ENCODE measurements at regions not wholly inside any gene's neighbourhood (a gene's known extent, or its start where the extent isn't known, plus 50 kb on each side); places are given as distances from the start of the nearest gene placed in this dataset.

DNA sequence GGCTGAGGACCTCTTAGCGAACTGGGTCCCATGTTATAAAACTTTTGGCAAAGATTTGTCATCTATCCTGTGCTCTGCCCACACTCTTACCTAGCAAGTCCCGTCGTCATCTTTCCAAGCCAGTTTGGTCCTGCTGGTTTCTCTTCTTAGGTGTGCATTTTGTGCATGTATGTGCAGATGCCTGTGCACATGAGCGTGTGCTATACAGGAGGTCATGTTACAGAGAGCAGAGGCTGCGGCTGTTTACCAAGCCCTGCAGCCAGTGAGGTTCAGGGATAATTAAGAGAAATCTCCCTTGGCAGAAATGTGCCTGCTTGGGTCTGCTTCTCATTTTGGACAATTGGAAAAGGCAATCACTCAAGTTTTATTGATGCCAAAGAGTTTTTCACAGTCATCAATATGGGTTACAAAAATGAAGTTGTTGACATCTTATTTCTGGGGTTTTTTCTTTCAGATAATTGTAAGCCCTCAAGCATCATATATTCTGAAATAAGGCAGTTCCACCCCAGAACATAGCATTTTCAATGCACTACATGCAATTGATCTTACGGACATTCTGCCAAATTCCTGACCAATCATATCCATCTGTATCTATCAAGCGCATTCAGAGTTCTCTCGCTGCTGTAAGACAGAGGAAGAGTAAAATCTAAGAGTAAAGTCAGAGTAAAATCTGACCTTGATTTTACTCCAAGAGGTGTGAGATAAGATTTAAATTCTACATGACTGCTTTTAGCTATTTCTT lies 361.4 kb upstream of the ZNF32 start:
- TF ChIP-seq, protein P1, sequence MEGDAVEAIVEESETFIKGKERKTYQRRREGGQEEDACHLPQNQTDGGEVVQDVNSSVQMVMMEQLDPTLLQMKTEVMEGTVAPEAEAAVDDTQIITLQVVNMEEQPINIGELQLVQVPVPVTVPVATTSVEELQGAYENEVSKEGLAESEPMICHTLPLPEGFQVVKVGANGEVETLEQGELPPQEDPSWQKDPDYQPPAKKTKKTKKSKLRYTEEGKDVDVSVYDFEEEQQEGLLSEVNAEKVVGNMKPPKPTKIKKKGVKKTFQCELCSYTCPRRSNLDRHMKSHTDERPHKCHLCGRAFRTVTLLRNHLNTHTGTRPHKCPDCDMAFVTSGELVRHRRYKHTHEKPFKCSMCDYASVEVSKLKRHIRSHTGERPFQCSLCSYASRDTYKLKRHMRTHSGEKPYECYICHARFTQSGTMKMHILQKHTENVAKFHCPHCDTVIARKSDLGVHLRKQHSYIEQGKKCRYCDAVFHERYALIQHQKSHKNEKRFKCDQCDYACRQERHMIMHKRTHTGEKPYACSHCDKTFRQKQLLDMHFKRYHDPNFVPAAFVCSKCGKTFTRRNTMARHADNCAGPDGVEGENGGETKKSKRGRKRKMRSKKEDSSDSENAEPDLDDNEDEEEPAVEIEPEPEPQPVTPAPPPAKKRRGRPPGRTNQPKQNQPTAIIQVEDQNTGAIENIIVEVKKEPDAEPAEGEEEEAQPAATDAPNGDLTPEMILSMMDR (conservative IDR thresholded peaks at IDR 0.05 in 1 of 2, IDR thresholded peaks at IDR 0.05 in 1 of 2; ENCODE audit: extremely low read depth in 1 of 2, insufficient read depth in 1 of 2, low read depth in 1 of 2, low read length in 2 of 2), result no peak
- TF ChIP-seq EZH2 (IDR thresholded peaks at IDR 0.05; ENCODE audit: borderline replicate concordance, low read length), result no peak
